Peyer's patch (tissue), 4 donors: ENCODE measurements at regions not wholly inside any gene's neighbourhood (a gene's known extent, or its start where the extent isn't known, plus 50 kb on each side); places are given as distances from the start of the nearest gene placed in this dataset.

Experiments
- CTCF ChIP-seq, 6 experiments: fragments of 450-650 bp in 4 of 6; fragments of 200-600 bp in 2 of 6; sonication (generic) in 1 of 6; IDR thresholded peaks; one replicate each; pipeline ENCODE4 v1.5.1; 2017 to 2019; ENCODE audit warnings: antibody characterized with exemption in 6 of 6, mild to moderate bottlenecking in 3 of 6, moderate library complexity in 1 of 6
- POLR2A ChIP-seq, 2 donors: fragments of 450-650 bp; IDR thresholded peaks; one replicate each; pipeline ENCODE4 v1.5.1; 2017; ENCODE audit warnings: antibody characterized with exemption in 2 of 2, mild to moderate bottlenecking in 2 of 2, moderate library complexity in 2 of 2

GRCh38 chr4:71862315-71862714 lies 78.4 kb upstream of the GC start:
- no peak for TF ChIP-seq CTCF (IDR thresholded peaks at IDR 0.05)
- TF ChIP-seq POLR2A (IDR thresholded peaks at IDR 0.05), result no peak
